HG02852 (cell line): ENCODE measurements at regions not wholly inside any gene's neighbourhood (a gene's known extent, or its start where the extent isn't known, plus 50 kb on each side); places are given as distances from the start of the nearest gene placed in this dataset.
"Not testable (repeated sequence)": the region's sequence is repeated elsewhere in the genome, so short reads cannot be mapped to it uniquely, and the experiment has no call there.

Experiments used
- ATAC-seq: cut with Tn5 transposase; IDR thresholded peaks from one replicate; pipeline ENCODE4 v1.9.1; 2021; ENCODE audit warnings: mild to moderate bottlenecking, moderate library complexity; ENCODE audit not compliant: unreplicated experiment

DNA sequence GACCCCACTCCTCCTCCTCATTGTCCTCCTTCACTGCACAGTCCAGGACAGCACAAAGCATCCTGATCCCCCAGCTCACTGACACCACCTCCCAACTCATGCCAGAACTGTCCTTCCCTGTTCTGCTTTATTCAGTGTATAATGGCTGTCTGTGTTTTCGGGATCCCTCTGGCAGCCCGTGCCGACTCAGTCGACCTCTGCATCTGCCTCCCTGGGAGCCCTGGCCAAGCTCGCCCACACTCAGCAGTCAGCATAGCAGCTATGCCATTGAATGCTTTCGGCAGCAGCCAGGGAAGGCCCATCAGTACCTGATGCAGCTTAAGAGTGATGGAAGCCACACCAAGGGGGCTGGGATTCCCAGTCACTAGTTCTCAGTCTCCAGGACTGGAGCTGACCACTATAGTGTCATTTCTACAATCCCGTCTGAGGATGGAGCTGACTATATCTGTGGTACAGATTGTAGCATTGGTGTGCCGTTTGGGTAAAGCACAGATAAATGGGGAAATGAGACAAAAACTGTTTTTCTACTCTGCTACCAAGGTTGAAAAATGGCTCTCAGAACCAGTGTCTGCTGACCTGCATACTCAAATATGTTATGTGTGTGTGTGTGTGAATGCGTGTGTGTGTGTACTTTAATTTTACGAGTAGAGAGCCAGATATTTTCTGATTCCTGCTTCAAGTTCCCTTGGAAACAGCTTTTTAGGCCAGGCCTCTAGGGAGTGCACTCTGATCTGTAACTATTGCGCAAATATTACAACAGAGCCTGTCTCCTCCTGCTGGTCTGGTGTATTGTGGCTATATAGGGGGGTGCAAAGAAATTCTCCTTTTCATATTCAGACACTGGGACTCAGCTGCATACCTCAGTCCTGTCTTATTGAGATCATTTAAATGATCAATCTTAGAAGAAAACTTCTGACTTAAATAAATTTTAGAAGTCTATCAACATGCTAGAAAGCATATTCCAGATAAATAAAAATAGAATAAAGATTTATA, 78.8 kb upstream of the TOP3B start:
- no peak for ATAC-seq

- ATAC-seq = no peak
These were observed 77.9 kb upstream of the TOP3B start for GRCh38 chr22:22060200-22061084.

DNA sequence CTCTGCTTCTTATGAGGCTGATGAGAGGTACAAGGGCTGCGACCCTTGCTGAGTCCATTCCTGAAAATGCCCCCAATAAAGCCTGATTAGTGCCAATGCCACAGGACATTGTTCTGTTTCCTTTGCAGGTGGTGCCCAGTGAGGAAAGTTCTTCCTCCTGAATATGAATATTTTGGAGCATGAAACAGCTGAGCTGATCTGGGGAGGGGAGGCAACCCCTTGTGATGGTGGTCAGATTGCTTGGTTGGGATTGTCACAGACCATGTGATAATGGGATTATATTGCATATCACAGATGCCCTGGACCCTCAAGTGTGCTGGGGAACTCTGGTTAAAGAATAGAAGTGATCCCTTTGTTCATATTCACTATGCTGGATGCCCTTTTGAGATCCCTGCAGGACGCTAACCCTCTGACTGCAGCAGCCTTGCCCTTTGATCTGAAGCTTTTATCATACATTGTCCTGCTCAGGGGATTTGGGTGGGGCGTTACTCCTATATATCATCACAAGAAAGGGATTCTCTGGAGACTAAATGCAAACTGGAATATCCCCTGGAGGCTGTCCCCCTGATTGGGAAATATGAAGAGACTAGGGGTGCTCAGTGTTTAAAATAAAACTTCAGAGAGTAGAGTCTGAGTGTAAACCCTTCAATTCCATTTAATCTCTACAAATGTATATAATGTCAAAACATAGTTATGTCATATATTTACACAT, 76.9 kb upstream of the TOP3B start:
- no peak for ATAC-seq

GRCh38 chr22:22058633-22059290, 76.2 kb upstream of the TOP3B start:
- no peak for ATAC-seq

DNA sequence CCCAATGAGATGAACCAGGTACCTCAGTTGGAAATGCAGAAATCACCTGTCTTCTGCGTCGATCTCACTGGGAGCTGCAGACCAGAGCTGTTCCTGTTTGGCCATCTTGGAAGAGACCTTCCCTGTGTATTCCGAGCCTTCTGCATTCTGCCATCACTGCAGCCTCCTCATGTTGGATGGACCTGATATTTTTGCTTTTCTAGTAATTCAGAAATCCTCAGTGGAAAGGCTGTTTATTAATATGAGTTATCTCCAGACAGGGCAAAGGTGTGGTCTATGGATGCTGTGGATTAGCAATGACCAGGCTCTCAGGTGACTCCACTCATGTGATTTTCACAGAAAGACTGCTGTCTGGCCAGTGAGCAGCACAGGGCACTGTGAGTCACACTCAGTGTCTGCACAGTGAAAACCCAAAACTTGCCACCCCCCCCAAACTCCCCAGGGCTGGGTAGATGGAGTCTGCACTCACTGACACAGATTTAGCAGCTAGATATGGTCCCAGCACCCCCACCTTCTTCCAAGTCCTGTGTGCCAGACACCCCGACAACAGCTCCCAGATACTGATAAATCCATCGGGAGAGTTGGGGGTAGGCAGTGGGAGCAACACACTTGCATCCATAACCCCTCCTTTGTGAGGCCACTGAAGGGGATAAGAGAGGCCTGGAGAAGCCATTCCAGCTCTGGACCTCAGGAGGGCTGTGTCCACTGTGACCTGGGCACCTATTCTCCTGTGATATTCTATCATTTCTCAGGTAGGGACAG, 75.2 kb upstream of the TOP3B start:
- no peak for ATAC-seq

DNA sequence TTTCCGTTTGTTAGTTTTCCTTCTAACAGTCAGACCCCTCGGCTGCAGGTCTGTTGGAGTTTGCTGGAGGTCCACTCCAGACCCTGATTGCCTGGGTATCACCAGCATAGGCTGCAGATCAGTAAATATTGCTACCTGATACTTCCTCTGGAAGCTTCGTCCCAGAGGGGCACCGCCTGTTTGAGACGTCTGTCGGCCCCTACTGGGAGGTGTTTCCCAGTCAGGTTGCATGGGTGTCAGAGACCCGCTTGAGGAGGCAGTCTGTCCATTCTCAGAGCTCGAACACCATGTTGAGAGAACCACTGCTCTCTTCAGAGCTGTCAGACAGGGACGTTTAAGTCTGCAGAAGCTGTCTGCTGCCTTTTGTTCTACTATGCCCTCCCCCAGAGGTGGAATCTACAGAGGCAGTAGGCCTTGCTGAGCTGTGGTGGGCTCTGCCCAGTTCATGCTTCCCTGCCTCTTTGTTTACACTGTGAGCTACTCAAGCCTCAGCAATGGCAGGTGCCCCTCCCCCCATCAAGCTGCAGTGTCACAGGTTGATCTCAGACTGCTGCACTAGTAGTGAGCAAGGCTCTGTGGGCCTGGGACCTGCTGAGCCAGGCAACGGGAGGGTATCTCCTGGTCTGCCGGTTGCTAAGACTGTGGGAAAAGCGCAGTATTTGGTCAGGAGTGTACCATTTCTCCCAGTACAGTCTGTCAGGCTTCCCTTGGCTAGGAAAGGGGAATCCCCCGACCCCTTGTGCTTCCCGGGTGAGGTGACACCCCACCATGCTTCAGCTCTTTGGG, 74.4 kb upstream of the TOP3B start:
- not testable (repeated sequence) for ATAC-seq

GRCh38 chr22:22052548-22053139, 70.1 kb upstream of the TOP3B start:
- not testable (repeated sequence) for ATAC-seq

DNA sequence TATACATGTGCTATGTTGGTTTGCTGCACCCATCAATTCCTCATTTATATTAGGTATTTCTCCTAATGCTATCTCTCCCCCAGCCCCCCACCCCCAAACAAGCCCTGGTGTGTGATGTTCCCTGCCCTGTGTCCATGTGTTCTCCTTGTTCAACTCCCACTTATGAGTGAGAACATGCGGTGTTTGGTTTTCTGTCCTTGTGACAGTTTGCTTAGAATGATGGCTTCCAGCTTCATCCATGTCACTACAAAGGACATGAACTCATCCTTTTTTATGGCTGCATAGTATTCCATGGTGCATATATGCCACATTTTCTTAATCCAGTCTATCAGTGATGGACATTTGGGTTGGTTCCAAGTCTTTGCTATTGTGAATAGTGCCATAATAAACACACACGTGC, 68.4 kb upstream of the TOP3B start:
- ATAC-seq = not testable (repeated sequence)

- no peak for ATAC-seq
These were observed 67.7 kb upstream of the TOP3B start for GRCh38 chr22:22050141-22050775.

- ATAC-seq = no peak
These were observed 67.1 kb upstream of the TOP3B start for GRCh38 chr22:22049684-22050083.

GRCh38 chr22:22048981-22049531, 66.5 kb upstream of the TOP3B start:
- no peak for ATAC-seq

- ATAC-seq = no peak
These were observed 65.8 kb upstream of the TOP3B start for GRCh38 chr22:22048318-22048942.

GRCh38 chr22:22047776-22048175, 65.2 kb upstream of the TOP3B start:
- ATAC-seq = no peak

DNA sequence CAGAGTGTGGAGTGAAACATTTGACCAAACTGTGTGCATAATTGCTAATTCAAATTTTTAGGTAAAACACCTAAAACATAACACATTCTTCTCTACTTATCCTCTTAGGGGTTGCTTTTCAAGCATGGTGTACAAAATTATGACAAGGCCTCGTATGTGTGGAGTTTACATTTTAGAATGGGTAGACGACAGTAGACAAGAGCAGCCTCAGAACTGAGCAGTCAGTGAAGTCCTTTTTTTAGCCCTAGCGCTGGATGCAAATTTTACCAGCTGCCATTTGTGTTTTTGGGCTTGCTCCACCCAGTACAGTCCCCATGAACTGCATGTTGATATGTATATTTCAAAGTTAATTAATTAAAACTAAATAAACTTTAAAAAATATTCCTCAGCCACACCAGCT, 64.7 kb upstream of the TOP3B start:
- ATAC-seq = no peak

GRCh38 chr22:22046370-22046769, 63.8 kb upstream of the TOP3B start:
- ATAC-seq = no peak

- no peak for ATAC-seq
These were observed 63.2 kb upstream of the TOP3B start for GRCh38 chr22:22045571-22046335.

DNA sequence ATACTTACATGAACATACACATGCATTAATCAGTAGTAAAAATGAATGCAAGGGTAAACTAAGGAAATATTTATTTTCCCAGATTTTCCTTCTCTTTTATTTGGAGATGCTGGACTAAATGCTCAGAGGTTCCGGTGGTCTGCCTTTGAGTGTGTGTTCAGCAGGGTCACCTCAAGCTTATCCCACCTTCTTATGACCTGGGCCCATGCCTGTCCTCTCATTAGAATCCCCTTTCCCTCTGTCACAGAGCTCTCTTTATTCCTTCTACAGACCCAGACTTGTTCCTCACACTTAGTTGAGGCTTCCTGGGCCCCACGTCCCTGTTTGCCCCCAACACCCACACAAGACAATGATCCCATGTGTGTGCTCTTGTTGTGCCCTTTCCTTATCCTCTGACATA, 61.6 kb upstream of the TOP3B start:
- ATAC-seq = no peak
